Activated T-helper 1 cell treated with anti-CD3 and anti-CD28 coated beads, Interleukin-12 subunit alpha, Interleukin-12 subunit beta, Interleukin-2, Interleukin-4 antibody, amounts not matched to agents 30 ng/mL and 10 ng/mL and 1 ng/mL, durations not matched to agents 14 hours and 24 hours and 36 hours (primary cell): ENCODE measurements at regions not wholly inside any gene's neighbourhood (a gene's known extent, or its start where the extent isn't known, plus 50 kb on each side); places are given as distances from the start of the nearest gene placed in this dataset.
"Not testable (repeated sequence)": the region's sequence is repeated elsewhere in the genome, so short reads cannot be mapped to it uniquely, and the experiment has no call there.

ENCODE experiments used
- DNase-seq: peaks from one replicate; pipeline ENCODE4 v3.0.0; 2021; ENCODE audit warnings: low spot score
- H3K27ac Mint-ChIP-seq: one replicate; pipeline ENCODE4 v1.8.0; 2021; ENCODE audit warnings: mild to moderate bottlenecking, mixed read lengths
- H3K27me3 Mint-ChIP-seq: one replicate; pipeline ENCODE4 v1.8.0; 2022; ENCODE audit warnings: mild to moderate bottlenecking, moderate library complexity, mixed read lengths; ENCODE audit not compliant: insufficient read depth
- H3K36me3 Mint-ChIP-seq: one replicate; pipeline ENCODE4 v1.8.0; 2021; ENCODE audit warnings: low read depth, mixed read lengths
- H3K4me1 Mint-ChIP-seq: one replicate; pipeline ENCODE4 v1.8.0; 2021; ENCODE audit warnings: low read depth, mixed read lengths
- H3K4me3 Mint-ChIP-seq: one replicate; pipeline ENCODE4 v1.8.0; 2021; ENCODE audit warnings: mild to moderate bottlenecking, moderate library complexity, mixed read lengths
- H3K9me3 Mint-ChIP-seq: one replicate; pipeline ENCODE4 v1.8.0; 2021; ENCODE audit warnings: mixed read lengths
- intact Hi-C: fragments of 100-400 bp; cut with micrococcal nuclease; formaldehyde crosslinking; loops from one replicate; pipeline ENCODE4 v1.15.1; 2024

DNA sequence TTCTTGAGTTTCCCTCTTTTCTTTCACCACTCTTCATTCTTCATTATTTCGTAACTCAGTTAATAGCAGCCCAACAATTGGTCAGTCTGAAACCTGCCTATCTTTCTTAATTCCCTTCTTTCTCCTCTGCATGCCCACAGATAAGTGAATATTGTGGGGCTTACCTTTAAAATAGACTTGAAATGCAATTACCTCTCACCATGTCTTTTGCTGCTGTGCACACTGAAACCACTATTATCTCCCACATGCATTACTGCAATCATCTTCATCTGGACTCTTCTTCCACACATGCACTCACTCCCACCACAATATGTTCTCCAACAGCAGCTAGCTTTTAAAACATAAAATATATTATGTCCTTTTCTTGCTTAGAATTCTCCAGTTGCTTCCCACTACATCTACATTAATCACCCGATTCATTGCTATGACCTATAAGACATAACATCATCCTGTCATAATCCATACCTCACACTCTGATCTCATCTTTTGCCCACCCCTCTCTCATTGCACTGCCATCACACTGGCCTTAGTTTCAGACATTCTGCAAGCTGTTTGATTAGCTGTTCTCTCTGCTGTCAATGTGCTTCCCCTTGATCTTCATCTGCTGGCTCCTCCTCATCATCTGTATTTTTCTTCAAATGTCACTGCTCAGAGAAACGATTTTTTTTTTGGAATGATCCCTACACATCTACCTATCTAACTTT lies 304.8 kb downstream of the PTPRC start:
- H3K27ac Mint-ChIP-seq = no peak overlapping the region
- DNase-seq = no peak
- intact Hi-C loops = no loop called here
- no peak overlapping the region for H3K4me3 Mint-ChIP-seq
- H3K27me3 Mint-ChIP-seq = no peaks in the 10 kb centered on the region
- peaks cover 11% of the 10 kb centered on the region for H3K9me3 Mint-ChIP-seq
- peaks cover 7% of the 10 kb centered on the region for H3K36me3 Mint-ChIP-seq
- peaks cover 5% of the 10 kb centered on the region for H3K4me1 Mint-ChIP-seq

GRCh38 chr1:198947456-198947855 lies 308.6 kb downstream of the PTPRC start:
- no peaks in the 10 kb centered on the region for H3K4me1 Mint-ChIP-seq
- no peaks in the 10 kb centered on the region for H3K9me3 Mint-ChIP-seq
- no peaks in the 10 kb centered on the region for H3K27me3 Mint-ChIP-seq
- H3K36me3 Mint-ChIP-seq = peaks cover 3% of the 10 kb centered on the region
- DNase-seq = no peak
- intact Hi-C loops = no loop called here
- H3K4me3 Mint-ChIP-seq = no peak overlapping the region
- no peak overlapping the region for H3K27ac Mint-ChIP-seq

GRCh38 chr1:198948895-198949659 lies 310.2 kb downstream of the PTPRC start:
- H3K4me1 Mint-ChIP-seq = no peaks in the 10 kb centered on the region
- peaks cover 3% of the 10 kb centered on the region for H3K36me3 Mint-ChIP-seq
- intact Hi-C loops = no loop called here
- H3K27ac Mint-ChIP-seq = no peak overlapping the region
- no peaks in the 10 kb centered on the region for H3K27me3 Mint-ChIP-seq
- H3K9me3 Mint-ChIP-seq = peaks cover under 1% of the 10 kb centered on the region
- no peak overlapping the region for H3K4me3 Mint-ChIP-seq
- no peak for DNase-seq

- H3K4me1 Mint-ChIP-seq = no peaks in the 10 kb centered on the region
Observed at GRCh38 chr1:198950036-198950435, 311.2 kb downstream of the PTPRC start.

DNA sequence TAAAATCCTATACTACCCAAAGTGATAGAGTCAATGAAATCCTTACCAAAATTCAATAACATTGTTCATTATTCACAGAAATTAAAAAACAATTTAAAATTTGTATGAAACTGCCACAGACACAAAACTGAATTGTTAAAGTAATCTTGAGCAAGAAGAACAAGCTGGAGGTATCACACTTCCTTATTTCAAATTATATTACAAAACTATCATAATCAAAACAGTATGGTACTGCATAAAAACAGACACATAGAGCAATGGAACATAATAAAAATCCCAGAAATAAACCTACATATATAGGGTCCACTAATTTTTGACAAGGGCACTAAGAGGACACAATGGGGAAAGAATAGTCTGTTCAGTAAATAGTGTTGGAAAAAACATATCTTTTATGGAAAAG lies 316.2 kb downstream of the PTPRC start:
- Mint-ChIP-seq H3K27me3 (no peaks in the 10 kb centered on the region), H3K36me3 (peaks cover 8% of the 10 kb centered on the region), H3K4me1 (peaks cover 19% of the 10 kb centered on the region), H3K9me3 (peaks cover 21% of the 10 kb centered on the region), H3K4me3 (no peak overlapping the region), H3K27ac (no peak overlapping the region)
- intact Hi-C loops = no loop called here
- DNase-seq = no peak

More at GRCh38 chr1:198950036-198950435, 311.2 kb downstream of the PTPRC start:
- H3K4me3 Mint-ChIP-seq = no peak overlapping the region
- H3K27me3 Mint-ChIP-seq = no peaks in the 10 kb centered on the region
- H3K27ac Mint-ChIP-seq = no peak overlapping the region
- H3K36me3 Mint-ChIP-seq = peaks cover 5% of the 10 kb centered on the region
- DNase-seq = no peak
- intact Hi-C loops = no loop called here
- H3K9me3 Mint-ChIP-seq = peaks cover 9% of the 10 kb centered on the region

DNA sequence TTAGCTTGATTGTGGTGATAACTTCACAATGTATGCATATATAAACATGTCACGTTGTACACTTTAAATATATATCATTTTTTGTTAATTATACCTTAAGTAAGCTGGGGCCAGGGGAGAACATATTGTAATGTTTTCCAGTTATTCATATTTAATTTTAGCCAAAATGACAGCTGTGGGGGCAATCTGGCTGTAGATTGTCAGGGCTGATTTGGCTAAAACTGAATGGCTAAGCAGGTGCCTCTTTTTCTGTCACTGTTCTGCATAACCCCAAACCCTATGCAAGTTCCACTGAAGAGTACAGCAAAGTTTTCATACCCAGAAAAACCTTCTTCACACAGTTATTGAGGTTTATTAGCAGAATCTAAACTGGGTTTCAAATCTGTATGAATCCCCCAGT lies 318.2 kb downstream of the PTPRC start:
- Mint-ChIP-seq H3K27me3 (no peaks in the 10 kb centered on the region), H3K9me3 (peaks cover 26% of the 10 kb centered on the region), H3K4me3 (no peak overlapping the region), H3K27ac (no peak overlapping the region), H3K4me1 (peaks cover 19% of the 10 kb centered on the region), H3K36me3 (peaks cover 11% of the 10 kb centered on the region)
- intact Hi-C loops = no loop called here
- no peak for DNase-seq

GRCh38 chr1:198959032-198959431 lies 320.2 kb downstream of the PTPRC start:
- peaks cover 34% of the 10 kb centered on the region for H3K4me1 Mint-ChIP-seq
- no peaks in the 10 kb centered on the region for H3K27me3 Mint-ChIP-seq
- no peak for DNase-seq
- no peak overlapping the region for H3K4me3 Mint-ChIP-seq
- no peak overlapping the region for H3K27ac Mint-ChIP-seq
- peaks cover 19% of the 10 kb centered on the region for H3K36me3 Mint-ChIP-seq
- intact Hi-C loops = no loop called here
- H3K9me3 Mint-ChIP-seq = peaks cover 42% of the 10 kb centered on the region

- peaks cover 40% of the 10 kb centered on the region for H3K4me1 Mint-ChIP-seq
- no peaks in the 10 kb centered on the region for H3K27me3 Mint-ChIP-seq
- intact Hi-C loops = no loop called here
- no peak for DNase-seq
- peaks cover 16% of the 10 kb centered on the region for H3K36me3 Mint-ChIP-seq
- peaks cover 39% of the 10 kb centered on the region for H3K9me3 Mint-ChIP-seq
- H3K4me3 Mint-ChIP-seq = no peak overlapping the region
- no peak overlapping the region for H3K27ac Mint-ChIP-seq
Observed at GRCh38 chr1:198959676-198960075, 320.8 kb downstream of the PTPRC start.

- H3K9me3 Mint-ChIP-seq = peaks cover 37% of the 10 kb centered on the region
- DNase-seq, H3K27me3 Mint-ChIP-seq: not testable (repeated sequence)
- H3K4me3 Mint-ChIP-seq = peak overlapping the region; percentile 51
- H3K4me1 Mint-ChIP-seq = peaks cover 61% of the 10 kb centered on the region
- intact Hi-C loops = loop anchor here (2.0 kb wide), 1 partner anchor 15 kb away; no protein-coding TSS in a partner anchor
- peak overlapping the region; percentile 49 for H3K27ac Mint-ChIP-seq
- peaks cover 29% of the 10 kb centered on the region for H3K36me3 Mint-ChIP-seq
Observed at GRCh38 chr1:198963796-198964195, 325.0 kb downstream of the PTPRC start.

- H3K27me3 Mint-ChIP-seq = no peaks in the 10 kb centered on the region
- intact Hi-C loops = no loop called here
- peak overlapping the region; percentile 51 for H3K27ac Mint-ChIP-seq
- H3K4me3 Mint-ChIP-seq = peak overlapping the region; percentile 23
- H3K9me3 Mint-ChIP-seq = peaks cover 55% of the 10 kb centered on the region
- H3K4me1 Mint-ChIP-seq = peaks cover 68% of the 10 kb centered on the region
- no peak for DNase-seq
- H3K36me3 Mint-ChIP-seq = peaks cover 35% of the 10 kb centered on the region
Observed at GRCh38 chr1:198966519-198966918, 327.7 kb downstream of the PTPRC start.

GRCh38 chr1:198967566-198967965 lies 328.7 kb downstream of the PTPRC start:
- intact Hi-C loops = no loop called here
- H3K4me3 Mint-ChIP-seq = no peak overlapping the region
- H3K27ac Mint-ChIP-seq = peak overlapping the region; percentile 31
- H3K4me1 Mint-ChIP-seq = peaks cover 67% of the 10 kb centered on the region
- no peaks in the 10 kb centered on the region for H3K27me3 Mint-ChIP-seq
- H3K36me3 Mint-ChIP-seq = peaks cover 32% of the 10 kb centered on the region
- DNase-seq = no peak
- peaks cover 46% of the 10 kb centered on the region for H3K9me3 Mint-ChIP-seq

DNA sequence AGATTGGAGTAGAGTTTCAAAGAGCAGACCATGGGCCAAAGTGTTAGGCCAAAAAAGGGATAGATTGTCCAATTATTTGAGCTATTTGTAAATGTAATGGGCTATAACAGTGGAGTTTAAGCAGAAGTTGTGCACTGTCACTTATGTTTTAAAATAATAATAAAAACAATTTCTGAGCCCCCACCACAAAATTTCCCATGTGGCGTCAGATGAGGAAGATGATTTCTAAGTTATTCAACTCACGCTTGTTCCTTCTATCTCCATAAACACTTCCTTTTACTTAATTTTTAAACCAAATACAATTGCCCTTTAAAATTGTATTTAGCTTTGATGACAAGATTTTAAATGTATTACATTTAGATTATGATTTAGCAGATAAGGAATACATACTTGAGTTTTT lies 330.0 kb downstream of the PTPRC start:
- no peak for DNase-seq
- intact Hi-C loops = no loop called here
- peaks cover 54% of the 10 kb centered on the region for H3K4me1 Mint-ChIP-seq
- no peak overlapping the region for H3K4me3 Mint-ChIP-seq
- H3K27ac Mint-ChIP-seq = no peak overlapping the region
- H3K9me3 Mint-ChIP-seq = peaks cover 35% of the 10 kb centered on the region
- H3K27me3 Mint-ChIP-seq = no peaks in the 10 kb centered on the region
- peaks cover 25% of the 10 kb centered on the region for H3K36me3 Mint-ChIP-seq

DNA sequence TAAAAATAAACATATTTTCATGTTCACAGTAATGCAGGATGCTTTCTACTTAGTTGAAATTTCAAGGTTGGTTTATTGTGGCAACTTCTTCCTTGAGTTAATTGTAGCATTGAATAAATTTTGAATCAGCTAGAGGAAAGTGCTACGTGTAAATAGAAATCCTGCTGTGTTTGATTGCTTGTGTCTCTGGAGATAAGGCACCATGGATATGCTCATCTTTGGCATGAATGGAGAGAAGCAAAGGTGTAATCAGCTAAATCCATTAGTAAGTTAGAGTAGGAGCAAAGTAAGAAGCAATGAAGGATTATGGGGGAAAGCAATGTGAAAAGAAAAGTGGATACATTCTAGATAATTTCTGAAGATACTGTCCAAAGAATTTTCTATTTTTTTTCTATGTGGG lies 331.1 kb downstream of the PTPRC start:
- no peaks in the 10 kb centered on the region for H3K27me3 Mint-ChIP-seq
- H3K9me3 Mint-ChIP-seq = peaks cover 29% of the 10 kb centered on the region
- H3K4me3 Mint-ChIP-seq = no peak overlapping the region
- intact Hi-C loops = no loop called here
- peaks cover 48% of the 10 kb centered on the region for H3K4me1 Mint-ChIP-seq
- no peak overlapping the region for H3K27ac Mint-ChIP-seq
- no peak for DNase-seq
- peaks cover 24% of the 10 kb centered on the region for H3K36me3 Mint-ChIP-seq
